HG02973 (cell line): ENCODE measurements at regions not wholly inside any gene's neighbourhood (a gene's known extent, or its start where the extent isn't known, plus 50 kb on each side); places are given as distances from the start of the nearest gene placed in this dataset.

Experiments
- ATAC-seq: cut with Tn5 transposase; IDR thresholded peaks from one replicate; pipeline ENCODE4 v1.9.1; 2021; ENCODE audit warnings: moderate library complexity; ENCODE audit not compliant: unreplicated experiment

DNA sequence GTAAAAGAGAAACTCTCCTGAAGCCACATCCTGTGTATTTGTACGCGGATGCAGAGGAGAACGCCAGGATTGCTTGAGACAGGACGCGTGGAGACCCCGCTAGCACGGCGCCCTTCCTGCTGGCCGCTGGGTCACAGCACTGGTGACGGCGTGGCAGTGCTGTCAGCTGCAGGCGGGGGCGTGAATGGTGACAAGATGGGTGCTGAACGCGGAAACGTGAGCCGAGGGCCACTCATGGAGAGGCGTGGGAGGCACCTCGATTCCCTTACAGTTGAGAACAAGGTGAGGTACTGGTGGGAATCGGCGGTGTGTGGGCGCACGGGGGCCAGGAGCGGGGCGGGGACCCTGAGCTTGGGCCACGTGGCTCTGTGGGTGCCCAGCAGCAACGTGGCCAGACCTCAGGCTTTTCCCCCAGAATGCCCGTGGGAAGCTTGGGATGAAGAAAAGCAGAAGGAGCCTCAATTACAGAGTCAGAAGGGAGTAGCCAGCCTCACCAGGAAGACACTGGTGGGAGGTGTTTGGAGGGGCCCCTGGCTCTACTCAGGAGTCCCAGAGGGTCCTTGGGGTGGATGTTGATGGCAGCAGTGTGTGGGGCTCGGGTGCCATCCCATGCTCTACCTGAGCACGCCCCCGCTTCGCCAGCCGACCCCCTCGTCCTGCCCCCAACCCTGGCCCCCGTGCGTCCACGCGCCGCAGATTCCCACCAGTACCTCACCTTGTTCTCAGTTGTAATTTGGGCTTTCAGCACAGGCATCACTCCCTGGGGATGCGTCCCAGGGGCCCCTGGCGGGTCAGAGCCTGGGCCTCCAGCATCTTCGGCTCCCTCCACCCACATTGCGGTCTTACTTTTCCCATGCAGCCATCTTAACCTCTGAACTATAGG lies 208.4 kb upstream of the TCERG1L start:
- ATAC-seq = no peak

DNA sequence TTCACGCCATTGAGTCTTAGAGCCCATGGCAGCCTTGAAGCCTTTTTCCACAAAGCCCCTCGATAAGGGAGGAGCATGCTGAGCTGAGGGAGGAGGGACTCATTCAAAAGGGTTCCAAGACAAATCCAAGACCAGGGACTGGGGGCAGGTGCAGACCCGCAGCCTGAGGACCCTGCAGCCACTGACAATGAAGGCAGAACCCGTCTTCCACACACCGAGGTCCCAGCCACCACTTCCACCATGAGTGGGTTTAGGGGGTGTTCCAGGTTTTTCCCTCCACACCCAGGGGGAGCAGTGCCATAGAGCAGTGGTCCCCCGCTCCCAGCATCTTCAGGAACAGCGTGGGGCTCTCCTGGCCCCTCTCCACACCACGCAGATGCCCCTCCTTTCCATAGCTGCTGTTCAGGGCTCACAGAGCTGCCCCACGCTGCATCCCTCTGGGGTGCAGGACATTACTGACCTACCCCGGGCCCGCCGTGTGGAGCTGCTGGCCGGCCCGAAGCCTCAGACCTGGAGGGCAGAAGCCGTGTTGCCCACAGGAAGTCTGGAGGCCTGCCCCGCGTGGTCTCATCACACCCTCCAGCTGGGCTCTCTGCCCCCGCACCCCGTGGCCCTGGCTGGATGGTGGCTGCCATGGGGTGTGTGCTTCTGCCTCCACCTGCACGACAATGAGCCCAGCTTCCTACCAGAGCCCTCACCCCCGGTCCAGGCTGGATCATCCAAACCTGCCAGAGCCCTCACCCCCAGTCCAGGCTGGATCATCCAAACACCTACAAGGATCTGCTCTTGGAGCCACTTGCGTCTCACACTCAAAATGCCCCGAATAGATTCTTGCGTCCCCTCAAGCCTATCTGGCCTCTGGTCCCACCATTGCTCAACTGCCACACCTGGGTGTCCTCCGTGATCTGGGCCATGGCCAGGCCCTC lies 220.0 kb upstream of the TCERG1L start:
- no peak for ATAC-seq

DNA sequence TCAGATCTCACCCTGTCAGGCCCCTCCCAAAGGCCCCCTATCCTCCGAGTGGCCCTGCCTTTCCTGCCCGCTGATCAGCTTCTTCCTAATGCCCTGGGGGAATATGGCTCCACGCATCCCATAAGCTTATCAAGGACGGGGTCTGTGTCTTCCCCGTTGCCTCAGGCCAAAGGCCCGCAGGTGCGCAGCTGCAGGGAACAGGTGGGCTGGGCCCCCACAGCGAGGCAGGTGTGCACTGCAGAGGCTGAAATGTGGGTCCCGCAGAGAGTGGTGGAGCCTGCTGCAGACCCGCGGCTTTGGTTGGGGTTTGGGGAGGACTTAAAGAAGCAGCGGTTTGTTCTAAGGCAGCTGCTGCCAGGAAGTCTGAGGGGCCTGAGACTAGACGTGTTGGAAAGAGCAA lies 220.8 kb upstream of the TCERG1L start:
- ATAC-seq = no peak

DNA sequence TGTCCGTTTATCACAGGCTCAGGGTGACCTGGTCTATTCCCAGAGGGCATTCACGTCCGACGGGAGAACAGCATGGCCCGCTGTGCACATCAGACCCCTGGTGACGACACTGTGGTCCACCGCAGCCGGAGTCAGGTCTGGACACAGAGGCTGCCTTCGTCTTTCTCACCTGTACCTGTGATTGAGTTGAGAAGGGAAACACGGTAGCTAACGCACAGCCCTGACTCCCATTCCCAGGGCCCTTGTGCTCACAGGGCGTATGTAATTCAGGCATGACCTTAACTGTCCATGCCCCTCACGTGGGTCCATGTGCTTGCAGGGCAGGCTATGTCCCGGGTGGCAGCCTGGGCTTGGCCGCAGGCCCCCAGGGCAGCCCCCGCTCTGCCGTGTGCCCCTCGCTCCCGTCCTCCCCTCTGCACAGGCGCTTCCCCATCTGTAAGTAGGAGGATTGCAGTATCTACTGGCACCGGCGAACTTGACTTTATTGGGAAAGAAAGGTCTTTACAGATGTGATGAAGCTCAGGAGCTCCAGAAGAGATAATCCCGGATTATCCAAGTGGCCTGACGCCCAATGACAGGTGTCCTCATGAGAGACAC lies 221.3 kb upstream of the TCERG1L start:
- ATAC-seq = no peak

DNA sequence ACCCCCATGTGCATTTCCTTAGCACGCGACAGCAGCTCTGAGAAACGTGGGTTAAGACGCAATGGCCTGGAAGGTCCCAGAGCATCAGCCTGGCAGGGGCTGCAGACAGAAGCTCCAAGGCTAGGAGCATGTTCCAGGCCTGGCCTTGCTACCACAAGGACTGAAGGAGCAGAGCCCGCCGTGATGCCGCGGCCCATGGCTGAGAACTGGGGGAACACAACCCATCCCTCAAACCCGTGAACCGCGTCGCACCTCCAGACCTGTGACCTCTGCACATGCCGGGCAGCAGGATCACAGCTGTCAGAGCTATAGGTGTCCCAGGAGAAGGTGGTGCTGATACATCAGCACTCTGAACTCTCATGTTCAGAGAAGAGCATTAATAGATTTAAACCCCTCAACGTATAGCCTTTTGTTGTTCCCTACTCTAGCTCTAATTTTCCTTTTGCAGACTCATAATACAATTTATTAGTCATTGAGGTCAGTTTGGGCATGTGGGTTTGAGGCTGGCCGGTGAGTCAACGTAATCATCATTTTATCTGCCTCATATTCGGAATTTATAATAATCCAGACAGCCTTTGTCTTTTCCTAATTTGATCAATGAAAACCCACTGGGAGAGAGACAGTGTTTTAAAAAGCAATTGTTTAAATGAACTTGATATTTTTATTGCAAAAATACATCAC lies 222.5 kb upstream of the TCERG1L start:
- ATAC-seq = no peak

DNA sequence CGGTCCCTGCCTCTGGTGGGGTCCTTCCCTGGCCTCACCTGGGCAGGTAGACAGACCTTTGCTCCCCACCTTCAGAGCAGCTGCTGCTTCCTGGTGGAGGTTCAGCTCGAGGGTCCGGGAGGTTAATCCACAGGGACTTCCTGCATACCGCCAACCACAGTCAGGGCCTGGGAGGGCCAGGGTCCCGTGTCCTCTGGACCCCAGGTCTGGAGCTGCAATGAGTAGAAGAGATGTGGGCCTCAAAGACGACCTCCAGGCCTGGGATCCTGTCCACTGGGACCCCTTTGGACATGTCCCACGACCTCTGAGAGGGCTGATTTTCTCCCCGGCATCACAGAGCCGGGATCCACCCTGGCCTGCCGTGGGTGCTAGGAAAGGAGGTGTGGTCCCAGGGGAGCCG lies 223.3 kb upstream of the TCERG1L start:
- no peak for ATAC-seq

DNA sequence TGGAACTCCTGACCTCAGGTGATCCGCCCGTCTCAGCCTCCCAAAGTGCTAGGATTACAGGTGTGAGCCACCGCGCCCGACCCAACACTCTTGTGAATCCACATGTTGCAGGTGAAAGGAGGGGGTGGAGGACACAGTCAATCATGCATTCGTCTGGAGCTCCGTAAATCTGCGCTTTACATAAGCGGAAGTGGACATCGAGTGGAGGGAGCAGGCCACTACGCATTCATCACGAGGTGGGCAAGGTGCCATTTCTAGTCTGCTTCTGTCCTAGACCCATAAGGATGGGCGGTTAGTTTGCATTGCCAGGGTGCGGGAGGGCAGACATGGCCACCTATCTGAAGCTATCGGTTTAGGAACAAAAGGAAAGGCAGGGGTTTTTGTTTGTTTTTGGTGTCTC lies 225.2 kb upstream of the TCERG1L start:
- no peak for ATAC-seq

DNA sequence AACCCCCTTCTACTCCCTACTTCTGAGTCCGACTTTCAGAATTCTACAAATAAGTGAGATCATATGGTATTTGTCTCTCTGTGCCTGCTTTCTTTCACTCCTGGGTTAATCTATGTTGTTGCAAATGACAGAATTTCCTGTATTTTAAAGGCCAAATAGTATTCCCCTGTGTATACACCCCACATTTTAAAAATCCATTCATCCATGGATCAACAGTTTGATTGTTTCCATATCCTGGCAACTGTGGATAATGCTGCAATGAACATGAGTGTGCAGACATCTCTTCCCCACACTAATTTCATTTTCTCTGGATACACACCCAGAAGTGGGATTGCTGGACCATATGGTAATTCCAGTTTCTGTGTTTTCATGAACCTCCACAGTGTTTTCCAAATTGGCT lies 225.8 kb upstream of the TCERG1L start:
- no peak for ATAC-seq

DNA sequence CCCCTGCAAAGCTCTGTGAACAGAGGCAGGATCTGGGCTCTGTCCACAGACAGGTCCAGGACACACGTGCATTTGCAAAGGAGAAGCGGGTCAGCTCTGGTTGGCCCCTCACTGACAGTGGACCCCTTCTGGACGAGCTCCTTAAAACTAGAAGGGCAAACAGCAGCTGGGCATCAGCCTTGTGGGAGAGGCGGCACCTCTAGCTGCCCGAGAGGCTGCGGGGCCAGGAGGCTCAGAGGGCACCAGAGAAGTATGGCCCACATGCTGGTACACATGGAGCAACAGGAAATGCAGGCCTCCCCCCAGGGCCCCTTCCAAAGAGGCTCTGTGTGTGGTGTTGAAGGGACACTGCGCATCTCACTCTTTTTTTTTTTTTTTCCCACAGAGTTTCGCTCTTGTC lies 233.0 kb upstream of the TCERG1L start:
- no peak for ATAC-seq

DNA sequence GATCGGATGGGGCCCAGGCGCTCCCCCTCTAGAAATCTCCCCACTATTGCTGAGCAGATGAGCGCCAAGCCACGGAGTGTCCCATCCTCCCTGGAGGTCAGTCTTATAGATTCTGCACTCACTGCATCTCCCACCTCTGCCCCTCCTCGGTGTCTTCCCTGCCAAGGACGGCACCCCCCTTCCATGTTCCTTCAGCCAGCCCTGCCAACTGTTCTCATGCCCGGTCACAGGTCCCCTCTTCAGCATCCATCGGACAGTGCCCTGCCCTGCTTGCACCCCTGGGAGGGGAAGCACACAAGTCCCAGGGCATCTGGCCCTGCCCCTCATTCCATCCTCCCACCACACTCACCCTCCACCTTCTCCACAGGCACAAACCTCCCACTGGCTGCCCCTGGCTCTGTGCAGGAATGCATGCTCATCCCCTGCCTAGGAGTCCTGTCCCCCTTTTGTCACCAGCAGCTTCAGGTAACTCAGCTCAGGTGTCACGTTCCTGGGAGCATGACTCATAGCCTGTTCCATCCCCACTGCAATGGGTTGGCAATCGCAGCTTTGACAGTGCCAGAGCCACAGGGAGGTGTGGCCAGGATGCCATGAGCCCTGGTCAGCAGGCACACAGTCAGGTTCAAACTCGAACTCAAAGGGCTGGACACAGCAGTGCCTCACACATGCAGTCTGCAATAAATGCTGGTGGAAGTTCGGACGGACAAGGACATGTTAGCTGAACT lies 234.7 kb upstream of the TCERG1L start:
- no peak for ATAC-seq

DNA sequence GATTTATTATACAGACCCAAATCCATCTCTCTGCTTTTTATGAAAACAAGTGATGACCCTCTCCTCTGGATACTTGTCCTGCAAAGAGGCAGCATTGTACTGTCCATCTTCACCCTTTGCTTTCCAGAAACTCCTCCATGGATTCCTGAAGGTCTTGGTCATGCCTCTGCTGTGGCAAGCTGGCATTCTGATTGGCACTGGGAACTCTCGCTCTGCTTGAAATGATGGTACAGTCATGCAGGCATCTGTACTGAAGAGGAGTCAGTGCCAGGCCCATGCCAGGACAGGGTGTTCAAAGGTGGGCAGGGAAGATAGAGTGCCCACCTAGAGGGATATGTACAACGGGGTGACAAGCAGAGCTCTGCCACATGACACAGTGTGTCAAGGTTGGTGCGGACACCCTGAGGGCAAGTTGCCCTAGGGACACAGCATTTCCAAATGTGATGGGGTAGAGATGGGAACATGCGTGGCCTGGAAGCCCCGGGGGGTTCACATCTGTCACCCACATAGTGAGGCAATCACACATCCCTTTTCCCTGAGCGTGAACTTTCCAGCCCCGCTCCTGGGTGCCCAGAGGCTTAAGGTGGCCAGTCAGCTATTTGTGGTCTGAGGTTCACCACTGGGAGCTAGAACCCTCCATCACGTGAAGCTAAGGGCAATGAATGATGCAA lies 235.7 kb upstream of the TCERG1L start:
- ATAC-seq = no peak

DNA sequence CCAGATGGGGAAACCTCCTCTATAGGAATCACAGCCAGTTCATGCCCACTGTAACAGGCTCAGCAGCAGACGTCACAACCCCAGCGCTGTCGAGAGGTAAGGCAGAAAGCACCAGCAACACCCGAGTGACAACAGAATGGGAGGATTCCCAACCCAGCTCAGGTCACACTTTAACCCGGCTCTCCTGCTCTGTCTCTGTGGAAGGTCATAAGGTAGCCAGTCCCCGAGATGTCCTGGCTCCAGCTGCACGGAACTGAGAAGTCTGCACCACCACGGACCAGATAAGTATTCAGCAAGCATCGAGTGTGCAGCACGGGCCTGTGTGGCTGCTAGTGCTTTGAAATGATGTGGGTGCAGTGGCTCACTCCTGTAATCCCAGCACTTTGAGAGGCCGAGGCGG lies 236.7 kb upstream of the TCERG1L start:
- no peak for ATAC-seq

DNA sequence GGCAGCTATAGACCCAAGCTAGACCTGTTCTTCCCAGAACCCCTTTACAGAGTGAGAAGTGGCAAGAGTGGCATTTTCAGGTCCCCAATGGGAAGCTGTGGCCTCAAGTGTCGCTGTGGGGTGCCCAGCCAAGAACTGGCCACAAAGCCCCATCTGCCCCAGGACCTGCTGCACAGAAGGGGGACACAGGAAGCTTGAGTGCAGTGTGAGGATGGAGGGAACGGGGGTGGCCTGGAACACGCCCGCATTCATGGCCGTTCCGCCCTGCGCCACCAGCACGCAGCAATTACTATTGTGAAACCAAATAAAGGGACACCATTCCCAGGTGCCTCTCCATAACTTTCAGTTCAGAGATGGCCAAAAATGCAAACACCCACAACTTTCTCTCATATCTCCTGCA lies 237.6 kb upstream of the TCERG1L start:
- no peak for ATAC-seq

DNA sequence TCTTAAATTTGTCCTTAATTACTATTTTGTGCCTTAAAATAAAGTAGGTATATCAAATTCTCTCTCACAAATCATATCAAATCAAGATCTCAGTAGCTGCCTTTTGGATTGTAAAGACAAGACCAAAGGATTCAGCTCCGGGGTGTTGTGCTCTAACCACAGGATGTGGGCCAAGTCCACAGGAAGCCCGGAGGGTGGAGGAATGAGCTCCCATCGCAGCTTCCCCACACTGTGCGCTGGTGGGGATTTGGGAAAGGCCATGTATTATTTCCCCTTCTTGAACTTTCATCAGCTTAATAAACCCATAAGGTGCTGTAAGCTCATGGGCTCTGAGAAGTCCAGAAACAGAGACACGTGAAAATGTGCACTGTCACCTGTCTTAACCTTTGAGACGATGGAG lies 241.6 kb upstream of the TCERG1L start:
- ATAC-seq = no peak

DNA sequence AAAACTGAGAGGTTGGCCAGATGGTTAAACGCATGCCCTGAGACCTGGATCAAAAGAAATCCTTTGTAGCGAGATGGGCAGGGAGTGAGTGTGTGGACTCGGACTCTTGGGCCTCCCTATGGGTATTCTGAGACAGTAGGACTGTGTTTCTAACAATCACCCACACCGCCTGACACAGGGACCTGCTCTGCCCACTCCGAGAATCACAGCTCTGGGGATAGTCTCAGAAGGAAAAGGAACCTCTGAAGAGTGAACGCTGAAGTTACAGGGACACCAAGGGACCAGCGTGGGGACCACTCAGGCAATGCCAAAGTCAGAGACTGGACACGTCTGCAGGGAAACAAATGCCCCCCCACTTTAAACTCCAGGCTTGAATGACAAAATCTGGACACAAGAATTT lies 242.1 kb upstream of the TCERG1L start:
- ATAC-seq = no peak

DNA sequence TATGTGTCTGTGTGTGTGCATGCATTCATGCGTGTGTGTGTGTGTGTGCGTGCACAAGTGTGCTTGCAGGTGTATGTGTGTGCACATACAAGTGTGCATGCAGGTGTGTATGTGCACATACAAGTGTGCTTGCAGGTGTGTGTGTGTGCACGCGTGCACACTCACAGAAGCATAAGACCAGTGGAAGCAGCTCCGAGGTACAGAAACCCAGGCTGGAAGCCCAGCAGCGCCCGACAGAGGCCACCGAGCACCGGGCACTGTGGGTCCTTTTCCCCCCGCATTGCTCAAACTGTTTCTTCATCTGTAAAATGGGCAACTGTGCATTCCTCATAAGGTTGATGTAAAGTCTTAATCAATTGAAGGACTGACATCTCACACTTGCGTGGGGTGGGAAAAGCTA lies 243.3 kb upstream of the TCERG1L start:
- ATAC-seq = no peak

DNA sequence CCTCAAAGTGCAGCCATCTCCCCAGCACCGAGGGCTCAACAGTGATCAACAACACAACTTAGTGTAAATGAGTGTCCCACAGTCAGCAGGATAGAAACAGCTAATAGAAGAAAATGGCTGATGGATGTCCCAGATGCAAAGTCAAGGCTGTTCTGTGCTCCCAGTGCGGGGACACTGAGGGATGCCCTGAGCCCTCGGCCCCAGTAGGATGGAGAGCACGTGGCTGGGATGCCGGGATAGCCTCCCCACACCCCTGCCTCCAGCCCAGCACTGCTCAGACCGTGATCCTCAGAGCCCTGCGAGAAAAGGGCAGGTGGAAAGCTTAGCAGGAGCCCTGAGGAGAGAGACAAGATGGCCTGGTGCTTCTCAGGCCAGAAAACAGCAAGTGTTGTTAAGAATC lies 243.9 kb upstream of the TCERG1L start:
- ATAC-seq = no peak

DNA sequence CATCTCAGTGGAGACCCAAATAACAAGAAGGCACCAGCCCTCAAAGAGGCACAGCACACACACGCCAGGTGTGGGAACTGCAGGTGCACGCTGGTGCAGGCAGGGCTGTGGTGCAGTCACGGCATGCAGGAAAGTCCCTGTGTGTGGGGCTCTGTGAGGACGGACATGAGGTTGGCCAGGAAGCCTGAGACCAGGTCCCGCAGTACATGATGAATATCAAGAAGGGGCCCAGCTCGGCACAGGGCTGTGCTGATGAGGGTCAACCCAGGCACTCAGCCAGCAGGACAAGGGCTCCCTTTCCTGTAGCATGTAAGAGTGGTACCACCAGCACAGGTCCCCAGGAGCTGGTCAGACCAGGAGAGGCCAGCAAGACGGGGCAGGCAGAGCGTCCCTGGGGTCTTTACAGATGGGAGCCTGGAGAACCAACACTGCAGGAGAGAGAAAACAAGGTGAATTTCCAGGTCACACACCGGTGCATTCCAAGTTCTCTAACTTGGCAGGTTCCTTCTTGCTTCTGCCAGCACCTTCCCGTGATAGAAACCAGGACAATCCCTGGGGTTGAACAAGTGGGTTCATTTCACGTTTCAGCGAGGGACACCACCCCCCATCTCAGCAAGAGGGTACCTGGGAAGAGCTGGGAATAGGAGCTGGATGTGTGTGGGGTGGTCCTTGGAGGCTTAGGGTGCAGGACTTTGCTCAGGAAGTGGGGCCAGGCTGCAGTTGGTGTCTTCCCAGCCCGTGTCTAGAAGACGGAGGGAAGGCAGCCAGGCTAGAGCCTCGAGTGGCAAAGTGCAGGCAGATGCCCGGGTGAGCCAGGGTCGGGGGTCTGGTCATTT lies 244.8 kb upstream of the TCERG1L start:
- no peak for ATAC-seq

DNA sequence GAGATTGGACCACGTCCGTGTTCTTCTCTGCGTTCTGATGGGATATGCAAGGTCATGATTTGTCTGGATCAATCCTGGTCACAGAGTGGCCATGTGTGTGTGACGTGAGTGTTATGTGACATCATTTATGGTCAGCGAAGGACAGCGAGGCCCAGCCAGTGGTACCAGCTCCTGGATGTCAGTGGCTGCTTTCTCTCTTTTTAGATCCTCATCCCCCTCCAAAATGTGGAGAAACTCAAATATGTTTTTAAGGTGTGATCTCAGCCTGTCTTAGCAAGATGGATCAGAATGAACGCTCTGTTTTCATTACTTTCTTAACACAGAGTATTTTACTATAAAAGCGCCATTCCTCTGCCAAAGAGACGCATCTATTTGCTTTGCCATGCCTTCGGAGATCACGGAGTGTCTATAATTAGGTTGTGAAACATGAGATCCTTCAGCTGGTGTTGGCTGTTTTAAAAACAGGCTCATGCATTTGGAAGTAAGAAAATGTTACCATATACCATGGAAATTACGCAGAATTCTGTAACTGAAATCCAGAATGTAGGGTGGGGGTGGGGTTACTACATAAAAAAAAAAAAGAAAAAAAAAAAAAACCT lies 245.5 kb upstream of the TCERG1L start:
- ATAC-seq = no peak
